MG63 (cell line): ENCODE measurements at regions not wholly inside any gene's neighbourhood (a gene's known extent, or its start where the extent isn't known, plus 50 kb on each side); places are given as distances from the start of the nearest gene placed in this dataset.
"Not testable (repeated sequence)": the region's sequence is repeated elsewhere in the genome, so short reads cannot be mapped to it uniquely, and the experiment has no call there.

Experiments
- DNase-seq: peaks from one replicate; pipeline ENCODE4 v3.0.0-alpha.2; 2020
- H3K27me3 ChIP-seq: fragments of 250-450 bp; sonication (Bioruptor Pico); 2 replicates; pipeline ENCODE4 v1.5.1; 2020; ENCODE audit warnings: mild to moderate bottlenecking, moderate library complexity
- H3K36me3 ChIP-seq: fragments of 250-450 bp; sonication (Bioruptor Pico); 2 replicates; pipeline ENCODE4 v1.5.1; 2020; ENCODE audit warnings: mild to moderate bottlenecking, moderate library complexity
- H3K4me3 ChIP-seq: fragments of 250-450 bp; sonication (Bioruptor Pico); 2 replicates; pipeline ENCODE4 v1.5.1; 2020; ENCODE audit warnings: mild to moderate bottlenecking, moderate library complexity
- H3K9me3 ChIP-seq: fragments of 250-450 bp; sonication (Bioruptor Pico); 2 replicates; pipeline ENCODE4 v1.5.1; 2020; ENCODE audit warnings: mild to moderate bottlenecking, moderate library complexity

DNA sequence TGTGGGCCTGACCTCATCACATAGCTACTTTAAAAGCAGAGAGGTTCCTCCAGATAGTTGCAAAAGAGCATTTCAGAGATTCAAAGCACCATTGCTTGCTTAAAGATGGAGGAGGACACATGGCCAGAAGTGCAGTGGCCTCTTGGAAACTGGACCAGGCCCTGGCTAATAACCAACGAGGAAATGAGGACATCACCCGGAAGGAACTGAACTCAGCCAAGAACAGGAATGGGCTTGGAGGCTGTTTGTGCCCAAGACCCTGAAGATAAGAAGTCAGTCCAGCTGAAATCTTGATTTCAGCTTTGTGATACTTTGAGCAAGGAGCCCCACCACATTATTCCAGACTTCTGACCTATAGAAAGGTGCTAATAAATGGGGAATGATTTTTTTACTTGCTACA is 437.0 kb downstream of the PTPRC start:
- Histone ChIP-seq H3K9me3 (no peaks in the 10 kb centered on the region), H3K27me3 (no peaks in the 10 kb centered on the region), H3K4me3 (no peak overlapping the region), H3K36me3 (no peaks in the 10 kb centered on the region)
- no peak for DNase-seq

DNA sequence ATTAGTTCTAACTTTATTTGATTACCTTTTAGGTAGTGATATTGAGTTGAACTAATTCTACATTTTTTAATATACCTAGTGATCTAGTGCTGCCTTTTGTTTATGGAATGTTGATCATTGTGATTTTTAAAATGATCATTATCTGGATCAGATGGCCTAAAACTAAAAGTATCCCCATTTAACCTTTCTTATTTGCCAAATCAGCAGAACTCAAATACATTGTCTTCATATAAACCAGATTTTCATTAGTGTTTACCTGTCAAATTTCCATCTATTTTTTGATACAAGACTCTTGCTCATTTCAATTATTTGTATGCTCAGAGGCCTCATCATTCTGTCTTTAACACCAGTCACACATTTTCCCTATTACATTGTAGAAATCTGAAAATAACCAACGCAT is 441.2 kb downstream of the PTPRC start:
- Histone ChIP-seq H3K4me3 (no peak overlapping the region), H3K9me3 (no peaks in the 10 kb centered on the region), H3K27me3 (no peaks in the 10 kb centered on the region), H3K36me3 (no peaks in the 10 kb centered on the region)
- no peak for DNase-seq

DNA sequence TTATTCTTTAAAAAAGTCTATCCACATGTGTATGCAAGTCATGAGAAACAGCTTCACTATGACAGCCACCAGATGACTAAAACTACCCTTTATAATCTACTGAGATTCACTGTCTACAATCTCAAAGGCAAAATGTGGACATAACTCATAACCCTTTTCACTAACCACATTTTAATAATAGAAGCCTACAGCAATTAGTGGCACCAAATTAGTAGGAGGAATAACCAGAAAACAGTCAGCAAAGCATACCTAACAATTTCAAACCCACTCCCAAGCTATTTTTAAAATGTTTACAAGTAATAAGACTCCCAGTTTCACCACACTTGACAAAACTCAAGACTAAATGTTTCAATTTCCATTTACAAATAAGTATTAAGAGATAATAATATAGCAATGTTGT is 442.9 kb downstream of the PTPRC start:
- DNase-seq, result no peak
- Histone ChIP-seq H3K27me3 (no peaks in the 10 kb centered on the region), H3K9me3 (no peaks in the 10 kb centered on the region), H3K4me3 (no peak overlapping the region), H3K36me3 (no peaks in the 10 kb centered on the region)

DNA sequence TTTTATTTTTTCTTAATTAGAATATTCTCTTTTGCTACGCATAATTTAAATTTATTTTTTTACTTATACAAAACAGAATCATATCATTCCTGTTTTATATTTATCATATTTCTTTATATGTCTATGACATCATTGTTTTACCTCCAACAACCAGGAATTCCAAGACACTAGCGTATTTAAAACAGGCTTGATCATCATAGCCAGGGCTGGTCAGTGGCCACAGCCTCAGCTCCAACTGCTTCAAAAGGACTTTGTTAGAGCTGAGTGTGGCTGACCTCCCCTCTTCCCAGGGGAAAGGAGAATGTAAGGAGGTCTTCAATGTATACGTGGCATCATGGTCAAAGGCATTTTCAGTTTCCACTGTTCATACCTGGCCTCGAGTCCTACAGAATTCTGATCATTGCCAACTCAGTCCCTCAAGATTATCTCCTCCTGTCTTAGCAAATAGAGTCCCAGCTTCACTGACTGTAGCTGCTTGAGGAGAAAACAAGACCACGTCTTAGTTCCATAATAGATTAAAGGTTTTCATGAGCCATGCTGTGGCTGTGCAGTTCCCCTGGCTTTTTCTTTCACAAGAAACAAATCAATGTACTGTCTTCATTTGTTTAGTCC is 444.0 kb downstream of the PTPRC start:
- H3K36me3 ChIP-seq, result no peaks in the 10 kb centered on the region
- no peaks in the 10 kb centered on the region for H3K9me3 ChIP-seq
- DNase-seq, result no peak
- no peaks in the 10 kb centered on the region for H3K27me3 ChIP-seq
- H3K4me3 ChIP-seq, result no peak overlapping the region

DNA sequence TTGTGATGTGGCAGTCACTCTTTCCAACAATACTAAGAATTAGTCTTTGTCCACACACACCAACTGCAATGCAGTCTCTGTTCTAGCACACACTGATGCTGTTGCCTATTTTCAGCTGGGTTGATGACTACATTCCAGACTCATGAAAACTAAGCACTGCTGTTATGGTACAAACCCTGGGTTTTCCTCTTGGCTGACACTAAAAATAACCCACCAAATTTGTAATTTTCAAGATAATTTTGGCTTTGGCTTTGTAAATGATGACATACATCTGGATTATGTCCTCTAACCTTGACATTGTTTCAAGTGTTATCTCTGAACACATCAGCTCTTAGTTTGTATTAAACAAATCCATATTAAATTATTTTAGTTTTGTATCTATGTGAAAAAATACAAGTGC is 444.8 kb downstream of the PTPRC start:
- DNase-seq, result no peak
- Histone ChIP-seq H3K4me3 (no peak overlapping the region), H3K9me3 (no peaks in the 10 kb centered on the region), H3K27me3 (no peaks in the 10 kb centered on the region), H3K36me3 (no peaks in the 10 kb centered on the region)

DNA sequence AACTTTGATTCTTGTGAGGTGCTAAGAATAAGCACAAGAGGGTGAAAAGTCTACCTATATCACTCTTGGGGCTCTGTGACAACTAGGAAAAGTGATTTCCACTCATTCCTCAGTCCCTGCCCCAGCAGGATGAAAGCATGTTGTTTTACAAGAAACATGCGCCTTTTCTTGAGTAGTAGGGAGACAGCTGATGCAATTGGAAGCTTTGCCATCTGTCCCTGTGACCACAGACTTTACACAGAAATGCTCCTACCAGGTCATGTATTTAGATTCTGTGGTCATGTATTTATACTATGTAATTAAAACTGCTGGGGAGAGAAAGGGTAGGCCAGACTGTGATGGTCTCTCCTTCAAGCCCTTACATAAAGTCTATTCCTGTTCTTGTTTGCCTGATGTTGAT is 445.5 kb downstream of the PTPRC start:
- no peaks in the 10 kb centered on the region for H3K9me3 ChIP-seq
- H3K36me3 ChIP-seq, result no peaks in the 10 kb centered on the region
- no peak overlapping the region for H3K4me3 ChIP-seq
- H3K27me3 ChIP-seq, result no peaks in the 10 kb centered on the region
- no peak for DNase-seq

DNA sequence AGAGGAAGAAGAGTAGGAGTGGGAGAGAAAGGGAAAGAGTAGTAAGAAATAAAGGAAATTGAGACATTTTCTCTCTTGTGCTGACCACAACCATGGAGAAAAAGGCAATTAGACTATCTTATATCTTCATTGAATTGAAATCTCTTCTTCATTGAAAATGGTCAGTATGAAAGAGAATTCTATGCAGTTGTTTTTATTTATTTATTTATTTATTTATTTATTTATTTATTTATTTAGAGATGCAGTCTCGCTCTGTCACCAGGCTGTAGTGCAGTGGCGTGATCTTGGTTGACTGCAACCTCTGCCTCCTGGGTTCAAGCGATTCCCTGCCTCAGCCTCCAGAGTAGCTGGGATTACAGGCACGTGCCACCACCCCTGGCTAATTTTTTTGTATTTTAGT is 447.1 kb downstream of the PTPRC start:
- H3K4me3 ChIP-seq, result no peak overlapping the region
- H3K27me3 ChIP-seq, result no peaks in the 10 kb centered on the region
- DNase-seq, result no peak
- H3K36me3 ChIP-seq, result no peaks in the 10 kb centered on the region
- no peaks in the 10 kb centered on the region for H3K9me3 ChIP-seq

DNA sequence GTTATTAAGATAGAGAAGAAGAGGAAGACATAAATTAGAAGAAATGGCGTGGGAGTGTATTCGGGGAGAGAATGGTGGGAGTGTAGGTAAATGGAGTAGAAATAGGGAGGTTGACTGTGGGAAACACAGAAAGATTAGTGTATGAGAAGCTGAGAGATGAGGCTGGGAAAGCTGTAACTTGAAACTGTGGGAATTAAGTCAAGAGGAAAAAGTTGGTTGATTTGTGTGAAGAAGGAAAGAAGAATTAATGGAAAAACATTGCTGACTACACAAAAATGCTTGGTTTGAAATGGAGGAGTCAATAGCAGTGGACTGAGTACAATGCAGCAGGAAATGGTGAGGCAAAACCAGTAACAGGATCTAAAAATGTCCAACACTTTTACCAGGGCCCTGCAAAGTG is 448.3 kb downstream of the PTPRC start:
- no peak for DNase-seq

DNA sequence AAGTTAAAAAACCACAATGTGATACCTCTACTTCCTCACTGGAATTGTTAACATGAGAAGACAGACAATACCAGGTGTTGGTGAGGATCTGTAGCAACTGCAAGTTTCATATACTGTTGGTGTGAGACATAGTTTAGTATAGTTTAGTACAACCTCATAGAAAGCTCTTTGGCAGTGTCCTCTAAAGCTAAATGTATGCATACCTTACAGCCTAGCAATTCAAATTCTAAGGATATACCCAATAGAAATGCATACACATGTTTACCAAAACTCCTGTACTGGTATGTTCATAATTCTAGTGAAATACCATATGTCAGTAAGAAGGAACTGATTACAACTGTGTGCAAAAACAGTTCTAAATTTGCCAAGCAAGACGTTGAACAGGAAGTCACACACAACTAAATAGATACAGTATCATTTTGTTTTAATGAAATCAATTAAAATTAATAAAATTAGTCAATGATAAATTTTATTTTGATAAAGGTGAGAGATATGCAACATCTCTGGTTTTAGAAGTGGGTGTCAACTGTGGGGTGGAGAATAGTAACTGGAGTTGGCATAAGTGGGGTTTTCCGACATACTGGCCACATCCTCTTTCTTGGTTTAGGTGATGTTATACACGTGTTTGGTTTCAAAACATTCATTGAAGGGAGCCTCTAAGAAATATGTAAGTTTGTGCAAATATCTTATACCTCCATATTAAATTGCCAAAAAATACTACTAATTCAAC is 450.7 kb downstream of the PTPRC start:
- Histone ChIP-seq H3K4me3 (no peak overlapping the region), H3K36me3 (no peaks in the 10 kb centered on the region), H3K9me3 (no peaks in the 10 kb centered on the region), H3K27me3 (no peaks in the 10 kb centered on the region)
- no peak for DNase-seq

More for the DNA sequence above, 448.3 kb downstream of the PTPRC start:
- H3K36me3 ChIP-seq, result no peaks in the 10 kb centered on the region
- no peaks in the 10 kb centered on the region for H3K9me3 ChIP-seq
- H3K4me3 ChIP-seq, result no peak overlapping the region
- no peaks in the 10 kb centered on the region for H3K27me3 ChIP-seq

DNA sequence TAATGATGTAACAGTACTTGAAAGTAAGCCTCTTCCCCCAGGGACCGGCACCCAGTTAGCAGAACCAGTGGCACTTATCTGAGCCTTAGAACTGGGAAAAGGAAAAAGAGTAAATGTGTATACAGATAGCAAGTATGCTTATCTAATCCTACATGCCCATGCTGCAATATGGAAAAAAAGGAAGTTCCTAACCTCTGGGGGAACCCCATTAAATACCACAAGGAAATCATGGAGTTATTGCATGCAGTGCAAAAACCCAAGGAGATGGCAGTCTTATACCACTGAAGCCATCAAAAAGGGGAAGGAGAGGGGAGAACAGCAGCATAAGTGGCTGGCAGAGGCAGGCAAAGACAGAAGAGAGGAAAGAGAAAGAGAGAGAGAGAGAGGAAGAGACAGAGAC is 456.8 kb downstream of the PTPRC start:
- not testable (repeated sequence) for H3K27me3 ChIP-seq, DNase-seq, H3K36me3 ChIP-seq, H3K4me3 ChIP-seq, H3K9me3 ChIP-seq

DNA sequence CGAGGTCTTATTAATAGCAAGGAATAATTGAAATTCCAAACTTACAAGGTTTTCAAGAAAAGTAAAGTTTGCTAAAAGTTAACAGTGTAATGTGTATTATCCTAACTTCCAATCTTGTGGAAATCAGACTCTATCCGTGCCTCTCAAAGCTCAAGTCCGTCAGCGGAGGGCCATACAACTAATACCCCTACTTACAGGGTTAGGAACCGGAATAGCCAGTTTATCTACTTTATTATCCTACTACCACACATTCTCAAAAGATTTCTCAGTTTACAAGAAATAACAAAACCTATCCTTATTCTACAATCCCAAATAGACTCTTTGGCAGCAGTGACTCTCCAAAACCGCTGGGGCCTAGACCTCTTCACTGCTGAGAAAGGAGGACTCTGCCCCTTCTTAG is 457.8 kb downstream of the PTPRC start:
- DNase-seq, result no peak
- Histone ChIP-seq H3K36me3 (no peaks in the 10 kb centered on the region), H3K27me3 (no peaks in the 10 kb centered on the region), H3K9me3 (peaks cover 5% of the 10 kb centered on the region; the same call in 1 of the 2 replicates), H3K4me3 (no peak overlapping the region)

DNA sequence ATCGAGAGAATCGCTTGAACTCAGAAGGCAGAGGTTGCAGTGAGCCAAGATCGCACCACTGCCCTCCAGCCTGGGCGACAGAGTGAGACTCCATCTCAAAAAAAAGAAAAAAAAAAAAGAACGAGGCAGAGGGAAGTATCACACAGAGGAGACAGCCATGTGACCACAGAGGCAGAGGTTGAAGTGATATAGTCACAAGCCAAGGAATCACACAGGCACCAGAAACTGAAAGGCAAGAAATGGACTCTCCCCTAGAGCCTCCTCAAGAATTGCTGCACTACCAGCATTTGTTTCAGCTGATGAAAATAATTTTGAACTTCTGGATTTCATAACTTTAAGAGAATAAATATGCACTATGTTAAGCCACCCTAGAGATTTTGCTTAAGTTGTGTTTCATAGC is 459.6 kb downstream of the PTPRC start:
- no peak for DNase-seq
- H3K36me3 ChIP-seq, result no peaks in the 10 kb centered on the region
- H3K9me3 ChIP-seq, result peaks cover 5% of the 10 kb centered on the region; the same call in 1 of the 2 replicates
- no peak overlapping the region for H3K4me3 ChIP-seq
- no peaks in the 10 kb centered on the region for H3K27me3 ChIP-seq

DNA sequence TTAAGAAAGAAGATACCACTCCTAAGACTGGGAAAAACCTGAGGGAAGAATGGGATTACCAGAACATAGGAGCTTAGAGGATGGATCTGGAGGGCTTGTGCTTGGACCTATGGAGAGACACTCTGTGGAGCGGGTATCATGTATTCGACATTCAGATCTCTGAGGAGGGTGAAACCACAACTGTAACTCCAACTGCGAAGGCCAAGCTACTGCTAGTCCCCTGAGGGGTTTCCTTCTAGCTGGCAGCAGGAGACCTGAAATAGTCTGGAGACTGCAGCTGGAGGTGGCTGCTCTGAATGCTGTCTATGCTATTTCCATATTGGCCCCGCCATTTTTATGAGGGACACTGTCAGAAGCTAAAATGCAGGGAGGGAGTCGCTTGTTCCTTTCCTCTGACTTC is 462.3 kb downstream of the PTPRC start:
- Histone ChIP-seq H3K36me3 (no peaks in the 10 kb centered on the region), H3K4me3 (no peak overlapping the region), H3K9me3 (peaks cover 7% of the 10 kb centered on the region; the same call in 1 of the 2 replicates), H3K27me3 (no peaks in the 10 kb centered on the region)
- DNase-seq, result no peak

DNA sequence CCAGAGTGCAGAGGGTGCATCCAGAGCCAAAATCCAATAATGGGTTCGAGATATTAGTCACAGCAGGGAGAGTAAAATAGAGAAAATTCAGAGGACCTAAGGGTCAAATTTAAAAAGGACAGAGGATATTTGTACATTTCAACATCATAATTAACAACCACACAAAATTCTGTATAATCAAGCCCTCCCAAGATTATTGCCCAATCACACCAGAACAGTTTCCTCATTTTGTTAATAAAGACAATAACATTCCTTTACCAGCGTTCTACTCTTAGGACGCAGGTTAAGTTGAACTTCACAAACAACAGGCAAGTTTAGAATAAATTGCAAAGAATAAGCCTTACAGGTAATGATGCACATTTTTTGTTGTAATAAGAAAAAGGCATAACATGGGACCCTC is 462.8 kb downstream of the PTPRC start:
- Histone ChIP-seq H3K9me3 (peaks cover 7% of the 10 kb centered on the region; the same call in 1 of the 2 replicates), H3K27me3 (no peaks in the 10 kb centered on the region), H3K4me3 (no peak overlapping the region), H3K36me3 (no peaks in the 10 kb centered on the region)
- no peak for DNase-seq

DNA sequence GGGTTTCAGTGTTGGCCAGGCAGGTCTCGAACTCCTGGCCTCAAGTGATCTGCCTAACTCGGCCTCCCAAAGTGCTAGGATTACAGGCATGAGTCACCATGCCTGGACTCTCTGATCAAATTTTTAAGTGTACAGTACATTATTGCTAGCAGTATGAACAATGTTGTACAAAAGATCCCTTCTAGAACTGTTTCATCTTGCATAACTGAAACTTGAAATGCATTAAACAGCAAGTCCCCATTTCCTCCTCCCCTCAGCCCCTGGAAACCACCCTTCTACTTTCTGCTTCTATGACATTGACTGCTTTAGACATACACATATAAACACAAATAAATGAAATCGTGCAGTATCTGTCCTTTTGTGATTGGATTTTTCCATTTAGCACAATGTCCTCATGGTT is 463.4 kb downstream of the PTPRC start:
- H3K4me3 ChIP-seq, result no peak overlapping the region
- no peaks in the 10 kb centered on the region for H3K36me3 ChIP-seq
- peaks cover 6% of the 10 kb centered on the region; the same call in 1 of the 2 replicates for H3K9me3 ChIP-seq
- DNase-seq, result no peak
- H3K27me3 ChIP-seq, result no peaks in the 10 kb centered on the region

DNA sequence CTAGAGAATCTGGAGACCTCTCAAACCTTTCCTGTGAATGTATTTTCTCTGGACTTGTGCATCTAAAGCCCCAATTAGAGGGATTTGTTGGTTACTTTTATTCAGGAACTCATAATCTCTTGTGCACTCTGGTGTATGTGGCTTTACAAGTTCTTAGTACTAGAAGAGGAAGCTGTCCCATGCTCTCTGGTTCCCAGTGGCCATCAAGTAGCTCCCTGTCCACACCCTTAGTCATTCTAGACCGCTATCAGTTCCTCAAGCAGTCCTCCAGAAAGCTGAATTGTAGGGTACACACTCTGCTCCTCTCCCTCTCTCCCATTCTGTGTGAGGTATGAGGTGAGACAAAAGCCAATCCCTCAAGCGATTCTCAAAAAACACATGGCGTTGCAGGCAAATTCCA is 470.3 kb downstream of the PTPRC start:
- H3K36me3 ChIP-seq, result no peaks in the 10 kb centered on the region
- H3K27me3 ChIP-seq, result no peaks in the 10 kb centered on the region
- no peak for DNase-seq
- H3K9me3 ChIP-seq, result peaks cover 2% of the 10 kb centered on the region; the same call in 1 of the 2 replicates
- H3K4me3 ChIP-seq, result no peak overlapping the region

DNA sequence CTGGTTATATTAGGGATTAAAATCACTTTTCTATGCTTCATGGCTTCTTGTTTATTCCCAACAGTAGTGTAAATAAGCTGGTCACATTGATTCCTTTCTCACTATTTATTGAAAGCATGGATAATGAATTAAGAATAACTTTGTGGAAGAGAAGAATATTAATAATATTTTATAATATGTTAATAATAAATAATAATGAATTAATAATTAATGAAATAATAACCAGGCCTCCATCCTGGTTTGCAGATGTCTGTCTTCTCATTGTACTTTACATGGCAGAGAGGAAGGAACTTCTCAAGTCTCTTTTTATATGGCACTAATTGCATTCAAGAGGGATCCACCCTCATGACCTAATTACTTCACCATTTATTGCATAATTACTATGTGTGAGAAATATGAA is 473.5 kb downstream of the PTPRC start:
- no peaks in the 10 kb centered on the region for H3K27me3 ChIP-seq
- DNase-seq, result no peak
- H3K4me3 ChIP-seq, result no peak overlapping the region
- H3K9me3 ChIP-seq, result no peaks in the 10 kb centered on the region
- no peaks in the 10 kb centered on the region for H3K36me3 ChIP-seq

DNA sequence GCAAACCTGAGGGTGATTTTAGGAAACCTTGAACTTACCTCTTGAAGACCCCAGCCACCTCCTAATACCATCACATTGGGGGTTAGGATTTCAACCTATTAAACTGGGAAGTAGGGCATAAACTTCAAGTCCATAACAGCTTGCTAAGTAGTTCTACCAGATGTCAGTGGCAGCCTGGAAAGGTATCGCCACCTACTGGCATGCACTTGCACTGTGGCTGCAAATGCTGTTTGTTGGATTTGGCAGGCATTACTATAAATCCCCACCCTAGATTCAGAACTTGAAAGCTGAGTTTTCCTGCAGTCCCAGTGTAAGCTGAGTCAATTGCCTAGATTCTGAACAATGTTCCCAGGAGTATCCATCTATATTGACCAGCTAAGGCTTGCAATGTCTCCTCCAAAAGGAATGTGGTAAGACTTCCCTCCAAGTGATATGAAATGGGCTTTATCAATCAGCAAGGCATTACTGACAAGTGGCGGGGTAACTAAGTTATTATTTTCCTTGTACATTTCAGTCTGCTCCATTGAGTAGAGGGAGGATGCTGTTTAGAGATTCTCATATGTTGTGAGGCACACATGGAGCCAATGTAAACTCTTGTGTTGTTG is 474.5 kb downstream of the PTPRC start:
- peak; percentile 49 for DNase-seq
- Histone ChIP-seq H3K36me3 (no peaks in the 10 kb centered on the region), H3K27me3 (no peaks in the 10 kb centered on the region), H3K9me3 (no peaks in the 10 kb centered on the region), H3K4me3 (no peak overlapping the region)
